Endothelial cell (in vitro differentiated cells): ENCODE measurements at regions not wholly inside any gene's neighbourhood (a gene's known extent, or its start where the extent isn't known, plus 50 kb on each side); places are given as distances from the start of the nearest gene placed in this dataset.

Source experiments
- DNase-seq: peaks from one replicate; pipeline ENCODE4 v3.0.0; 2021; ENCODE audit warnings: low spot score
- H3K27ac Mint-ChIP-seq: one replicate; pipeline ENCODE4 v1.8.0; 2021; ENCODE audit warnings: mixed read lengths, inconsistent platforms; ENCODE audit not compliant: unreplicated experiment
- H3K27me3 Mint-ChIP-seq: one replicate; pipeline ENCODE4 v1.8.0; 2021; ENCODE audit warnings: mild to moderate bottlenecking, moderate library complexity, mixed read lengths, inconsistent platforms; ENCODE audit not compliant: unreplicated experiment
- H3K36me3 Mint-ChIP-seq: one replicate; pipeline ENCODE4 v1.8.0; 2021; ENCODE audit warnings: mild to moderate bottlenecking, low read depth, mixed read lengths, inconsistent platforms; ENCODE audit not compliant: unreplicated experiment
- H3K4me1 Mint-ChIP-seq: one replicate; pipeline ENCODE4 v1.8.0; 2021; ENCODE audit warnings: mild to moderate bottlenecking, mixed read lengths, inconsistent platforms; ENCODE audit not compliant: unreplicated experiment
- H3K4me3 Mint-ChIP-seq: one replicate; pipeline ENCODE4 v1.8.0; 2021; ENCODE audit warnings: mild to moderate bottlenecking, mixed read lengths, inconsistent platforms; ENCODE audit not compliant: unreplicated experiment
- H3K9me3 Mint-ChIP-seq: one replicate; pipeline ENCODE4 v1.8.0; 2021; ENCODE audit warnings: mixed read lengths, inconsistent platforms; ENCODE audit not compliant: unreplicated experiment
- CTCF ChIP-seq: fragments of 200-600 bp; sonication (generic); IDR thresholded peaks from one replicate; pipeline ENCODE4 v1.5.0; 2021; ENCODE audit warnings: antibody characterized with exemption; ENCODE audit not compliant: unreplicated experiment

DNA sequence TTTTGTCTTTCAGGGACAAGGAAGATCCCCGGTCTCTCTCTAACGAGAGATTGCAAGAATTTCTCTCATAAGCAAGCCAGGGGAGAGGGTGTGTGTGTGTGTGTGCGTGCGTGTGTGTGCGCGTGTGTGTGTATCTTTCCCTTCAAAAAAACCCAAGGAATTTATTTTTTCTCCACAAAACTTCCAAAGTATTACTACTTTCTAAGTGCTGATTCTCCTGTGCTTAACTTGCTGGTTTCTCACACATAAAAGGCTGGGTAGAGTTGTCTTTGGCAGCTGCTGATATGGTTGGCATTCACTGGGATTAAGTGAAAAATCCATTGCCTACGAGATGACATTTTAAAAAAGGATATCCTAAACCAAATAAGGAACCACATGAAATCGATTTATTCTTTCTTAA, 435.7 kb downstream of the RAPGEF2 start:
- H3K36me3 Mint-ChIP-seq, result no peaks in the 10 kb centered on the region
- no peaks in the 10 kb centered on the region for H3K4me1 Mint-ChIP-seq
- no peak overlapping the region for H3K27ac Mint-ChIP-seq
- H3K27me3 Mint-ChIP-seq, result no peaks in the 10 kb centered on the region
- no peak overlapping the region for H3K4me3 Mint-ChIP-seq
- H3K9me3 Mint-ChIP-seq, result no peaks in the 10 kb centered on the region
- TF ChIP-seq CTCF, result no peak
- no peak for DNase-seq

- TF ChIP-seq CTCF, result no peak
- no peaks in the 10 kb centered on the region for H3K36me3 Mint-ChIP-seq
- no peak for DNase-seq
- H3K27ac Mint-ChIP-seq, result no peak overlapping the region
- no peaks in the 10 kb centered on the region for H3K4me1 Mint-ChIP-seq
- H3K9me3 Mint-ChIP-seq, result no peaks in the 10 kb centered on the region
- no peaks in the 10 kb centered on the region for H3K27me3 Mint-ChIP-seq
- no peak overlapping the region for H3K4me3 Mint-ChIP-seq
Measured at GRCh38 chr4:159540038-159540437, 437.2 kb downstream of the RAPGEF2 start.

DNA sequence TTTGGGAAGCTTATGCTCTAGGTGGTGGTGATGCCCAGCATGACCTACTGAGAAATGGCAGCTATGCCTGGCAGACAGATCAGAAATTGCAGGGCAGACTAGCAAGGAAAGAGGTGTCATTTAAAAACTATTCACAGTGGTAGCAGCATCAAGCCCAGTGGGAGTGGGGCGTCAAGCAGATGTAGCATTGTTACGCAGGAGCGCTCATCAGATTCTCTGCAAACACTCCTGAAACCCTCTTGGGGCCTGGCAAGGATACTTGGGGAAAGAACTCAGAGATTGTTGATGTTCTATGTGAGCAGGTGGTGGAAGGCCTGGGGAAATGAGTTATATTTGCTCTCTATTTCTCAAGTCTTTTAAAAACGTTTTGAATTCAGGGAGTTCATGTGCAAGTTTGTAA, 437.6 kb downstream of the RAPGEF2 start:
- H3K4me1 Mint-ChIP-seq, result no peaks in the 10 kb centered on the region
- no peaks in the 10 kb centered on the region for H3K27me3 Mint-ChIP-seq
- no peak for TF ChIP-seq CTCF
- no peak overlapping the region for H3K27ac Mint-ChIP-seq
- no peak overlapping the region for H3K4me3 Mint-ChIP-seq
- no peaks in the 10 kb centered on the region for H3K36me3 Mint-ChIP-seq
- no peak for DNase-seq
- H3K9me3 Mint-ChIP-seq, result no peaks in the 10 kb centered on the region

GRCh38 chr4:159541143-159541542, 438.3 kb downstream of the RAPGEF2 start:
- Mint-ChIP-seq H3K4me1 (no peaks in the 10 kb centered on the region), H3K36me3 (no peaks in the 10 kb centered on the region), H3K27me3 (no peaks in the 10 kb centered on the region), H3K9me3 (no peaks in the 10 kb centered on the region), H3K27ac (no peak overlapping the region), H3K4me3 (no peak overlapping the region)
- TF ChIP-seq CTCF, result no peak
- no peak for DNase-seq

DNA sequence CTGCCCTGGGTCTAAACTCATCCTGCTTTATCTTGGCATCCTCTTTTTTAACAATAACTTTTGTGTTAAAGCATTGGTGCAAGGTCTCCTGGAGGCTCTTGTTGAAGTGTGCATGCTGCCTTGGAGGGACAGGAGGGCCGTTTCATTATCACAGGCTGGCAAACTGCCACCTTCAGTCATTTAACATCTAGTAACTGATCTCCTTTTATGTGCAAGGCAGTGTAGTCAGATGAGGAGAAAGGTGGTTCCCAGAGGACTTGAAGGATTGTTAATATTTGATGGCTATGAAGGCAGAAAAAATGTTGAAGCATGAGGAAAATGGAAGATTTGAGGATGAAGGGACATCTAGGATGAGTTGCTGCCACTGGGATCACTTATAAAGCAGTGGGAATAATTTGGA, 439.4 kb downstream of the RAPGEF2 start:
- Mint-ChIP-seq H3K27me3 (no peaks in the 10 kb centered on the region), H3K4me3 (no peak overlapping the region), H3K4me1 (no peaks in the 10 kb centered on the region)

More for the DNA sequence above, 439.4 kb downstream of the RAPGEF2 start:
- H3K27ac Mint-ChIP-seq, result no peak overlapping the region
- DNase-seq, result no peak
- no peaks in the 10 kb centered on the region for H3K9me3 Mint-ChIP-seq
- no peak for TF ChIP-seq CTCF
- no peaks in the 10 kb centered on the region for H3K36me3 Mint-ChIP-seq
